Upper lobe of right lung (tissue), 1 donor: ENCODE measurements at regions not wholly inside any gene's neighbourhood (a gene's known extent, or its start where the extent isn't known, plus 50 kb on each side); places are given as distances from the start of the nearest gene placed in this dataset.

Experiments
- ATAC-seq: fragments of 200-7000 bp; cut with Tn5 transposase; one replicate; pipeline ENCODE4 v1.9.1; 2020; ENCODE audit warnings: mild to moderate bottlenecking, moderate library complexity
- DNase-seq: peaks from one replicate; pipeline ENCODE4 v3.0.0-alpha.2; 2020
- H3K27ac ChIP-seq: fragments of 200-600 bp; one replicate; pipeline ENCODE4 v1.8.0; 2022
- H3K27me3 ChIP-seq: fragments of 200-600 bp; one replicate; pipeline ENCODE4 v1.8.0; 2022; ENCODE audit warnings: mild to moderate bottlenecking
- H3K36me3 ChIP-seq: fragments of 200-600 bp; one replicate; pipeline ENCODE4 v1.8.0; 2022
- H3K4me1 ChIP-seq: fragments of 200-600 bp; one replicate; pipeline ENCODE4 v1.8.0; 2022
- H3K4me3 ChIP-seq: fragments of 200-600 bp; one replicate; pipeline ENCODE4 v1.8.0; 2022; ENCODE audit warnings: mild to moderate bottlenecking
- H3K9me3 ChIP-seq: fragments of 200-600 bp; one replicate; pipeline ENCODE4 v1.8.0; 2022
- intact Hi-C: fragments of 100-400 bp; cut with DNase I; formaldehyde crosslinking; loops from one replicate; pipeline ENCODE4 v1.11.0; 2022
- TF ChIP-seq, protein P1 (sequence below): fragments of 200-600 bp; IDR thresholded peaks from one replicate; pipeline ENCODE4 v1.8.0; 2022; ENCODE audit warnings: antibody characterized with exemption
- donor health status: DM: no; HTN: yes; CAD: no; lungs with severe emphysema.

DNA sequence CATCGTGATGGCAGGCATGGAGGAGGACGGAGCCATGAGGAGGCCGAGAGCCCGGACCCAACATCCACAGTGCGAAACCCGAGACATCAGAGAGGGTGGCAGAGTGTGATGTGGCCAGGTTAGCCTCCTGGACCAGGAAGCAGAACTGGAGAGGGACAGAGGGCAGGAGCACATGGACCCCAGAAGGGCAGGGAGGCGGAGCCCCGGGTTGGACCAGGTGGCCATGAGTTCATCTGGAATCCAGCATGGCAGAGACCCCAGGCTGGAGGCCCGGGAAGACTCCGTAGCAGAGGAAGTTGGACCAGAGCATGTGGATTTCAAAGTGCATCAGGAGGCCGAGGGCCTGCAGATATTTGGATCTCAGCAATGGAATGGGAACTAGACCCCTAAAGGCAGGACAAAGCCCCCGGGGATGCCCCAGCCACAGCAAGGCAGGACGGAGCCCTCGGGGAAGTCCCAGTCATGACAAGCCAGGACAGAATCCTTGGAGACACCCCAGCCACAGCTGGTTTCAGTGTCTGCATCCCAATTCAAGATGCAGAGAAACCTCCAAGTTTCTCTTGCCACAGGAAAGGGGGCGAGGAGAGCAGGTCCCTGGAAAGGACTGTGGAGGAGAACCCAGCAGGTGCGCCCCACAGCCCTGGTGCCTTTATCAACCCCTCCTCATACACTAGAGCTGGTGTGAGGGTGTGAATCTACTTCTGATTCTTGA lies 1393.4 kb downstream of the BRD1 start:
- H3K9me3 ChIP-seq, result no peaks in the 10 kb centered on the region
- TF ChIP-seq, protein P1, sequence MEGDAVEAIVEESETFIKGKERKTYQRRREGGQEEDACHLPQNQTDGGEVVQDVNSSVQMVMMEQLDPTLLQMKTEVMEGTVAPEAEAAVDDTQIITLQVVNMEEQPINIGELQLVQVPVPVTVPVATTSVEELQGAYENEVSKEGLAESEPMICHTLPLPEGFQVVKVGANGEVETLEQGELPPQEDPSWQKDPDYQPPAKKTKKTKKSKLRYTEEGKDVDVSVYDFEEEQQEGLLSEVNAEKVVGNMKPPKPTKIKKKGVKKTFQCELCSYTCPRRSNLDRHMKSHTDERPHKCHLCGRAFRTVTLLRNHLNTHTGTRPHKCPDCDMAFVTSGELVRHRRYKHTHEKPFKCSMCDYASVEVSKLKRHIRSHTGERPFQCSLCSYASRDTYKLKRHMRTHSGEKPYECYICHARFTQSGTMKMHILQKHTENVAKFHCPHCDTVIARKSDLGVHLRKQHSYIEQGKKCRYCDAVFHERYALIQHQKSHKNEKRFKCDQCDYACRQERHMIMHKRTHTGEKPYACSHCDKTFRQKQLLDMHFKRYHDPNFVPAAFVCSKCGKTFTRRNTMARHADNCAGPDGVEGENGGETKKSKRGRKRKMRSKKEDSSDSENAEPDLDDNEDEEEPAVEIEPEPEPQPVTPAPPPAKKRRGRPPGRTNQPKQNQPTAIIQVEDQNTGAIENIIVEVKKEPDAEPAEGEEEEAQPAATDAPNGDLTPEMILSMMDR, result no peak
- H3K4me1 ChIP-seq, result no peaks in the 10 kb centered on the region
- peak; percentile 40 for DNase-seq
- no peak overlapping the region for H3K4me3 ChIP-seq
- no peaks in the 10 kb centered on the region for H3K27me3 ChIP-seq
- H3K36me3 ChIP-seq, result no peaks in the 10 kb centered on the region
- H3K27ac ChIP-seq, result no peak overlapping the region
- ATAC-seq, result no peak
- intact Hi-C loops, result no loop called here

DNA sequence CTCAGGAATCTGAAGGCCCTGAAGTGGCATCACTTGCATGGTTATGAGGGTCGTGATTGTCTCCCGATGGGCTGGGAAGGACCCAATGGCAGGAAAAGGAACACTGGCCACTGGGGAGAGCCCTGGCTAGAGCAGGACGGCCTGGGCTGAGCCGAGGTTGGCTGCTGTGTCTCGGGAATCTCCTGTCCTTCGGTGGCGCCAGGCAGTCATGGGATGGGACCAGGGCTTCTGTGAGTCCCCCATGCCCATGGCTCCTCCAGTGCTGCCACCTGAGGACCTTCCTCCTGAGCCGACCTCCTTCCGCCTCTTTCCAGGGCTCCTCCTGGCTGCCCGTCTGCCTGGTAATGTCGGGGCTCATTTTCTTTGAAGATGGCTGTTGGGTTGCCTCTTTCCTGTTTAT lies 1394.0 kb downstream of the BRD1 start:
- no peaks in the 10 kb centered on the region for H3K27me3 ChIP-seq
- peak; percentile 31 for DNase-seq
- H3K36me3 ChIP-seq, result no peaks in the 10 kb centered on the region
- intact Hi-C loops, result no loop called here
- no peak overlapping the region for H3K4me3 ChIP-seq
- TF ChIP-seq, protein P1, result no peak
- no peaks in the 10 kb centered on the region for H3K4me1 ChIP-seq
- ATAC-seq, result no peak
- no peaks in the 10 kb centered on the region for H3K9me3 ChIP-seq
- no peak overlapping the region for H3K27ac ChIP-seq

DNA sequence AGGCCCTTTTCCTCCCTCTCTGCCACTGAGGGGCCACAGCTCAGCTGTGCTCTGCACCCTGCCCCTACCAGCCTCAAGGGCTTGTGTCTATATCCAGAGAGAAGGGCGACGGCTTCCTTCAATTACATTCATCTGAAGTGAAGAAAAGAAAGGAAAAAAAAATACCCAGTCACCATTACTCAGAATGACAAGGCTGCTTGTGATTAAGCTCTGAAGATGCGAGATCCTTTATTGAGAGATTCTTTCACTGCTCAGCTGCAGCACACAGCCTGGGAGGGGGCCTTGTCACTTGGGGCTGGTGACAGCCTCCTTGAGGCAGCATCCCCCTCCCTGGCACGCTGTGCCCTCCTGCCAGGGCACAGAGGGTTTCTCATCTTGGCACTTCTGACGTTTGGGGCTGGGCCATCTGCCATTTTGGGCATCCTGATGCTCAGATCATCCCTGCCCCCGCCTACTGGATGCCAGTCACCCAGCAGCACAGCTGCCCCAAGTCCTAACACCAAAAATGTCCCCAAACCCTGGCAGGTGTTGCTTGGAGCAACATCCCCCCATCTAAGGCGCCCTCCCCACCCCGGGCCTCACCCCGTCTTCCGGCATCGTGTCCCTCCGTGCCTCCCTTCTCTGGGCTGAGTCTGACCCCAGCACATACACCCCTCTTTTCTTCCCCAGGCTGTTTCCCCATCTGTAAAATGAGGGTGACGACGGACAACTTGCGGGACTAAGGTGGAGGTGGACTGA lies 1394.7 kb downstream of the BRD1 start:
- Histone ChIP-seq H3K27me3 (no peaks in the 10 kb centered on the region), H3K4me3 (no peak overlapping the region), H3K9me3 (no peaks in the 10 kb centered on the region), H3K27ac (no peak overlapping the region), H3K4me1 (no peaks in the 10 kb centered on the region), H3K36me3 (no peaks in the 10 kb centered on the region)
- DNase-seq (peak; percentile 38), ATAC-seq (no peak)
- intact Hi-C loops, result no loop called here
- TF ChIP-seq, protein P1, result no peak

DNA sequence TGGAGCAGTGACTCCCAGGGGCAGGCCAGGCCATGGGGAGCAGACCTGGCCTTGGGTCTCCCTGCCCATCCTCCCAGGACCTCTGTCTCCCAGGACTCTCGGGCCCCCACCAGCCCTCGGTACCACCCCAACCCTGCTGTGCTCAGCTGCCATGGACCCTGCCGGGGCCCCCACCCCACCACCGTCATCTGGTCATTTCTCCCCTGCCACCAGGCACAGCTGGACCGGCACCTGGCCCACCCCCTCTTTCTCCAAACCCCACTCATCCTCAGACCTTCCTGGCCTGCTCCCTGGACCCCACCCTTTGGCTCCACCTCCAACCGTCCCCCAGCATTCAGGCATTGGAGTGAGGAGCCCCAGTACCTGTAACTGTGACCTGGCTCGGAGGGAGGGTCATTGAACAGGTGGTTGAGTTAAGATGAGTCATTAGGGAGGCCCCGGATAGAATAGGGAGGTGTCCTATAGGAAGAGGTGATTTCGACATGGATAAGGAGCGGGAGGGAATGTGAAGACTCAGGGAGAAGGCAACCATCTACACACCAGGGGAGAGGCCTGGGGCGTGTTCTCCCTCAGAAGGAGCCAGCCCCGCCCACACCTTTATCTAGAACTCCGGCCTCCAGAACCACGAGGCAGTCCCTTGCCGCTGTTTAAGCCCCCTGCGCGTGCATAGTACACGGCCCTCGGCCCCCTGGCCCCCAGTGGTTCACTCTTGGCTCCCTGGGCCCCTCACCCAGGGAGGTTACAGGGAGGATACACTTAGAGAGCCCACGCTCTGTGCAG lies 1395.9 kb downstream of the BRD1 start:
- Histone ChIP-seq H3K9me3 (no peaks in the 10 kb centered on the region), H3K4me3 (no peak overlapping the region), H3K36me3 (no peaks in the 10 kb centered on the region), H3K27ac (no peak overlapping the region), H3K4me1 (no peaks in the 10 kb centered on the region), H3K27me3 (no peaks in the 10 kb centered on the region)
- ATAC-seq, result no peak
- intact Hi-C loops, result no loop called here
- TF ChIP-seq, protein P1, result no peak
- DNase-seq, result peak; percentile 62

DNA sequence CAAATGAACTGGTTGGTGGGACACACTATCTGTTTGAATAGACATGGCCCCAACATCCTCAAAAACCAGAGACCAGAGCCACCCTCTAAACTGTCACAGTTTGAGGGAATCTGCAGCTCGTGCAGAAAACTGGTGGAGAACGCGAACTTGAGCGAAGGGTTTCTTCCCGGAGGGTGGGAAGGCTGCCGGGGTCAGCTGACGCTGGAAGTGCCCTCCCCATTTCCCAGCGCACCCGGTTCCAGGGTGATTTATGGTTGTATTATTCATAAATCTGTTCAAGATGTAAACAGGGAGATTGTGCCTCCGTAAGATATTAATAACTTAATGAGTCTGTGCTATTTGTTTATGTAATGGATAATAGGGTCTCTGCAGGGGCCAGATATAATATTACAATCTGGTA lies 1396.7 kb downstream of the BRD1 start:
- no peak overlapping the region for H3K4me3 ChIP-seq
- intact Hi-C loops, result no loop called here
- TF ChIP-seq, protein P1, result no peak
- H3K27me3 ChIP-seq, result no peaks in the 10 kb centered on the region
- DNase-seq (no peak), ATAC-seq (no peak)
- H3K4me1 ChIP-seq, result no peaks in the 10 kb centered on the region
- H3K27ac ChIP-seq, result no peak overlapping the region
- H3K36me3 ChIP-seq, result no peaks in the 10 kb centered on the region
- H3K9me3 ChIP-seq, result no peaks in the 10 kb centered on the region
